Colonic mucosa (tissue), 4 donors: ENCODE measurements at regions not wholly inside any gene's neighbourhood (a gene's known extent, or its start where the extent isn't known, plus 50 kb on each side); places are given as distances from the start of the nearest gene placed in this dataset.
"Not testable (repeated sequence)": the region's sequence is repeated elsewhere in the genome, so short reads cannot be mapped to it uniquely, and the experiment has no call there.

Experiments
- DNase-seq: peaks from one replicate; pipeline ENCODE4 v3.0.0-alpha.2; 2020
- H3K27ac ChIP-seq: fragments of 200-600 bp; one replicate; pipeline ENCODE4 v1.8.0; 2021
- H3K27me3 ChIP-seq: fragments of 200-600 bp; one replicate; pipeline ENCODE4 v1.8.0; 2021
- H3K36me3 ChIP-seq: fragments of 200-600 bp; one replicate; pipeline ENCODE4 v1.8.0; 2021
- H3K4me1 ChIP-seq: fragments of 200-600 bp; one replicate; pipeline ENCODE4 v1.8.0; 2021; ENCODE audit warnings: mild to moderate bottlenecking
- H3K4me3 ChIP-seq: fragments of 200-600 bp; one replicate; pipeline ENCODE4 v1.8.0; 2021
- H3K9ac ChIP-seq, 2 donors: one replicate each; pipeline ENCODE4 v1.7.0; 2013; ENCODE audit warnings: control low read depth in 2 of 2, low read depth in 2 of 2, low read length in 2 of 2
- H3K9me3 ChIP-seq: fragments of 200-600 bp; one replicate; pipeline ENCODE4 v1.8.0; 2021
- CTCF ChIP-seq: fragments of 200-600 bp; IDR thresholded peaks from one replicate; pipeline ENCODE4 v1.8.0; 2022; ENCODE audit warnings: antibody characterized with exemption, mild to moderate bottlenecking
- intact Hi-C: fragments of 100-400 bp; cut with DNase I; formaldehyde crosslinking; loops from one replicate; pipeline ENCODE4 v1.14.1; 2022
- donor health status: healthy.
- donor health status: DM: no; HTN: no; CAD: no.
- donor health status: DM: no; HTN: no; CAD: no.

- TF ChIP-seq CTCF: no peak
- no peaks in the 10 kb centered on the region for H3K27me3 ChIP-seq
- H3K9me3 ChIP-seq: no peaks in the 10 kb centered on the region
- H3K36me3 ChIP-seq: no peaks in the 10 kb centered on the region
- no peak overlapping the region for H3K27ac ChIP-seq
- H3K9ac ChIP-seq: no peak overlapping the region
- intact Hi-C loops: no loop called here
- H3K4me1 ChIP-seq: no peaks in the 10 kb centered on the region
- DNase-seq: no peak
- no peak overlapping the region for H3K4me3 ChIP-seq
Measured at GRCh38 chr7:81833401-81833800, 63.6 kb upstream of the HGF start.

DNA sequence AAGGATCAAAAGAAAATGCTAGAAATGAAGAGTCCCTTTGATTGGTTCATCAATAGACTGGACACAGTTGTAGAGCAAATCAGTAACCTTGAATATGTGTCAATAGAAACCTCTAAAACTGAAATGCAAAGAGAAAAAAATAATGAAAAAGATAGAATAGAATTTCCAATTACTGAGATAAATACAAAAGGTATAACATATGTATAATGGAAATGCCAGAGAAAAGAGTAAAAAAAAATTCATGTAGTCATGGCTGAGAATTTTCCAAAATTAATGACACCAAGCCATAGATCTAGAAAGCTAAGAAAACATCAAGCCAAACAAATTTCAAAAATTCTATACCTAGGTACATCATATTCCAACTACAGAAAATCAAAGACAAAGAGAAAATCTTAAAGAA lies 62.0 kb upstream of the HGF start:
- intact Hi-C loops: no loop called here
- Histone ChIP-seq H3K27ac (no peak overlapping the region), H3K4me3 (no peak overlapping the region), H3K36me3 (no peaks in the 10 kb centered on the region), H3K27me3 (no peaks in the 10 kb centered on the region), H3K9me3 (no peaks in the 10 kb centered on the region), H3K9ac (no peak overlapping the region), H3K4me1 (no peaks in the 10 kb centered on the region)
- TF ChIP-seq CTCF: no peak
- no peak for DNase-seq

DNA sequence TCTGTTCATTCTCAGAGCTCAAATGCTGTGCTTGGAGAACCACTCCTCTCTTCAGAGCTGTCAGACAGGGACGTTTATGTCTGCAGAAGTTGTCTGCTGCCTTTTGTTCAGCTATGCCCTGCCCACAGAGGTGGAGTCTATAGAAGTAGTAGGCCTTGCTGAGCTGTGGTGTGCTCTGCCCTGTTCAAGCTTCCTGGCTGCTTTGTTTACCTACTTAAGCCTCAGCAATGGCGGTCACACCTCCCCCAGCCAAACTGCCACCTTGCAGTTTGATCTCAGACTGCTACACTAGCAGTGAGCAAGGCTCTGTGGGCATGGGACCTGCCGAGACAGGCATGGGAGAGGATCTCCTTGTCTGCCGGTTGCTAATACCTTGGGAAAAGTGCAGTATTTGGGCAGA lies 59.7 kb upstream of the HGF start:
- H3K9ac ChIP-seq, H3K4me1 ChIP-seq, H3K27ac ChIP-seq, H3K4me3 ChIP-seq, intact Hi-C loops, H3K36me3 ChIP-seq, H3K9me3 ChIP-seq, DNase-seq, H3K27me3 ChIP-seq: not testable (repeated sequence)

DNA sequence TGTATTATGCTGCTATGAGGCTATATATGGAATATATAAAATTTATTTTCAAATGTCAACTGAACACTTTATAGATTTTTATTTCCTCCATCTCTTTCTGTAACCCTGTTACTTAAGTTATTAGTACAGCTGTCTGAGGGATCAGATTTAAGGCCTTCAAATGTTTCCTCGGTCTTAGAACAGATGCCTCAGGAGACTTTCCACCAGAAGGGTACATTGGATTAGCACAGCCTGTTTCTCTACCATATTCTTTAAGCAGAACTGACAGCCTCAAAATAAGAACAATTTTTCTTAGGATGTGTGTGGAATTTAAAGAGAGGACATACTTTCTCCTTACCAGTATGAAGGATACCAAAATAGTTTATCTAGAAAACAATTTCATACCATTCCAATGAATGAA lies 53.0 kb upstream of the HGF start:
- H3K27me3 ChIP-seq: no peaks in the 10 kb centered on the region
- no peak for TF ChIP-seq CTCF
- H3K9ac ChIP-seq: no peak overlapping the region
- intact Hi-C loops: no loop called here
- H3K4me3 ChIP-seq: no peak overlapping the region
- no peak overlapping the region for H3K27ac ChIP-seq
- H3K36me3 ChIP-seq: no peaks in the 10 kb centered on the region
- no peaks in the 10 kb centered on the region for H3K9me3 ChIP-seq
- DNase-seq: no peak
- H3K4me1 ChIP-seq: no peaks in the 10 kb centered on the region

- Histone ChIP-seq H3K9ac (no peak overlapping the region), H3K27me3 (no peaks in the 10 kb centered on the region), H3K9me3 (no peaks in the 10 kb centered on the region), H3K4me1 (no peaks in the 10 kb centered on the region), H3K27ac (no peak overlapping the region), H3K36me3 (no peaks in the 10 kb centered on the region), H3K4me3 (no peak overlapping the region)
- no peak for DNase-seq
- intact Hi-C loops: no loop called here
- no peak for TF ChIP-seq CTCF
Measured at GRCh38 chr7:81819861-81820260, 50.0 kb upstream of the HGF start.
